ENCODE measurements at regions not wholly inside any gene's neighbourhood (a gene's known extent, or its start where the extent isn't known, plus 50 kb on each side); places are given as distances from the start of the nearest gene placed in this dataset.

DNA sequence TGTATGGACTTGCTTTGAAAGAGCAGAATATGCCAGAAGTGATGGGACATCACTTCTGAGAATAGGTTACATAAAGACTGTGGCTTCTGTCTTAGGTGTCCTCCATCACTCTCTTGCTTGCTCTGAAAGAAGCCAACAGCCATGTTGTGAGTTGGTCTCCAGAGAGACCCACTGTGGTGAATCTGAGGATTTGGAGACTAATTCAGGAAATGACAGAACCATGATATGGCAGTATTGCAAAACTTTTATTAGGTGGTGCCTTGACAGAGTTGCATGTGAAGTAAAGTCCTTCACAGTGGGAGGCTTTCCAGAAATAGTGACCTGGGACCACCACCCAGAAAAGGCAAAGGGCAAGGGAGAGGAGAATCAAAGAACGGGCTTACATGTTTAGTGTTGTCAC is 628.6 kb downstream of the KCNT2 start:
- ATAC-seq (ENCODE audit: insufficient read depth, low read depth) (no peak), DNase-seq (no peak)
- Histone ChIP-seq H3K9me3 (ENCODE audit: insufficient read depth, low read length, severe bottlenecking) (no peaks in the 10 kb centered on the region), H3K79me2 (ENCODE audit: insufficient read depth, low read length) (no peaks in the 10 kb centered on the region), H3K27ac (ENCODE audit: low read length) (no peak overlapping the region), H4K20me1 (ENCODE audit: insufficient read depth, low read length) (no peaks in the 10 kb centered on the region), H3K27me3 (ENCODE audit: insufficient read depth, low read length, poor library complexity) (no peaks in the 10 kb centered on the region), H3K9ac (ENCODE audit: low read depth, low read length) (no peak overlapping the region), H3K4me3 (ENCODE audit: low read depth in 1 of 2, low read length in 2 of 2) (no peak overlapping the region), H3K4me1 (ENCODE audit: insufficient read depth, low read length) (no peaks in the 10 kb centered on the region), H3K36me3 (ENCODE audit: insufficient read depth, low read length) (no peaks in the 10 kb centered on the region), H2AFZ (ENCODE audit: low read depth, low read length) (no peak overlapping the region), H3K4me2 (ENCODE audit: insufficient read depth, low read length) (no peak overlapping the region)
- TF ChIP-seq, protein P1, sequence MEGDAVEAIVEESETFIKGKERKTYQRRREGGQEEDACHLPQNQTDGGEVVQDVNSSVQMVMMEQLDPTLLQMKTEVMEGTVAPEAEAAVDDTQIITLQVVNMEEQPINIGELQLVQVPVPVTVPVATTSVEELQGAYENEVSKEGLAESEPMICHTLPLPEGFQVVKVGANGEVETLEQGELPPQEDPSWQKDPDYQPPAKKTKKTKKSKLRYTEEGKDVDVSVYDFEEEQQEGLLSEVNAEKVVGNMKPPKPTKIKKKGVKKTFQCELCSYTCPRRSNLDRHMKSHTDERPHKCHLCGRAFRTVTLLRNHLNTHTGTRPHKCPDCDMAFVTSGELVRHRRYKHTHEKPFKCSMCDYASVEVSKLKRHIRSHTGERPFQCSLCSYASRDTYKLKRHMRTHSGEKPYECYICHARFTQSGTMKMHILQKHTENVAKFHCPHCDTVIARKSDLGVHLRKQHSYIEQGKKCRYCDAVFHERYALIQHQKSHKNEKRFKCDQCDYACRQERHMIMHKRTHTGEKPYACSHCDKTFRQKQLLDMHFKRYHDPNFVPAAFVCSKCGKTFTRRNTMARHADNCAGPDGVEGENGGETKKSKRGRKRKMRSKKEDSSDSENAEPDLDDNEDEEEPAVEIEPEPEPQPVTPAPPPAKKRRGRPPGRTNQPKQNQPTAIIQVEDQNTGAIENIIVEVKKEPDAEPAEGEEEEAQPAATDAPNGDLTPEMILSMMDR (IDR thresholded peaks at IDR 0.05; ENCODE audit: borderline replicate concordance, extremely low read depth, low read length, poor library complexity, severe bottlenecking): no peak
- no peak for TF ChIP-seq EZH2 (IDR thresholded peaks at IDR 0.05; ENCODE audit: borderline replicate concordance, low read depth, low read length, severe bottlenecking)

DNA sequence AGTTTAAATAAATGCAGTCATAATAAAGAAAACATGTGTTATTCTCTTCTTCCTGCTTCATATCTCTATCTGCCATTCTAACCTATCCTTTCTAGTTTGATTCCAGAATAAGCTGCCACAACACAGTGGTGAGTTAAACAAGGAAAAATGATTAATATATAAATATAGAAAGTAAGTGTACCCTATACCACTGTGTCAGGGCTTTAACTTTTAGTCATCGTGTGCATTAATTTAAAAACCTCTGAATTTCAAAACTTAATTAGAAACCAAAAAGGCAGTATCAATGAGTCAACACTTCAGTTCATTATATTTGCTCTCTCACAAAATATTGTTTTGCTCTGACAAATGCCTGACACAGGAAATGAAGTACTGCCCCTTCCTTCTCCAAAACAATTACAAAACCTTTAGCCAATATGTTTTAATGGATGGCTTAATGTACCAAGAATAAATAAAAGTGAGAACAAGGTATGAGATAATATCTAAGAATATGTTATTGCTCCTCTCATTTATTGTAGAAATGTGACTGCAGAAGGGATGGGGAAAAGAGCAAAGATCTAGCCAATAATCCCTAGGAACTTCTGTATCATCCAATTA is 634.8 kb downstream of the KCNT2 start:
- H3K27ac ChIP-seq (ENCODE audit: low read length): no peak overlapping the region
- H3K9me3 ChIP-seq (ENCODE audit: insufficient read depth, low read length, severe bottlenecking): no peaks in the 10 kb centered on the region
- TF ChIP-seq, protein P1 (IDR thresholded peaks at IDR 0.05; ENCODE audit: borderline replicate concordance, extremely low read depth, low read length, poor library complexity, severe bottlenecking): no peak
- no peak for TF ChIP-seq EZH2 (IDR thresholded peaks at IDR 0.05; ENCODE audit: borderline replicate concordance, low read depth, low read length, severe bottlenecking)
- DNase-seq (no peak), ATAC-seq (ENCODE audit: insufficient read depth, low read depth) (no peak)
- H3K4me1 ChIP-seq (ENCODE audit: insufficient read depth, low read length): no peaks in the 10 kb centered on the region
- H4K20me1 ChIP-seq (ENCODE audit: insufficient read depth, low read length): no peaks in the 10 kb centered on the region
- H3K9ac ChIP-seq (ENCODE audit: low read depth, low read length): no peak overlapping the region
- no peak overlapping the region for H3K4me2 ChIP-seq (ENCODE audit: insufficient read depth, low read length)
- no peaks in the 10 kb centered on the region for H3K79me2 ChIP-seq (ENCODE audit: insufficient read depth, low read length)
- H3K4me3 ChIP-seq (ENCODE audit: low read depth in 1 of 2, low read length in 2 of 2): no peak overlapping the region
- H2AFZ ChIP-seq (ENCODE audit: low read depth, low read length): no peak overlapping the region
- H3K36me3 ChIP-seq (ENCODE audit: insufficient read depth, low read length): no peaks in the 10 kb centered on the region
- no peaks in the 10 kb centered on the region for H3K27me3 ChIP-seq (ENCODE audit: insufficient read depth, low read length, poor library complexity)

GRCh38 chr1:195971589-195971988 is 636.7 kb downstream of the KCNT2 start:
- H3K4me2 ChIP-seq (ENCODE audit: insufficient read depth, low read length): no peak overlapping the region
- no peak overlapping the region for H3K9ac ChIP-seq (ENCODE audit: low read depth, low read length)
- no peak for DNase-seq
- no peaks in the 10 kb centered on the region for H3K27me3 ChIP-seq (ENCODE audit: insufficient read depth, low read length, poor library complexity)
- no peak overlapping the region for H2AFZ ChIP-seq (ENCODE audit: low read depth, low read length)
- ATAC-seq (ENCODE audit: insufficient read depth, low read depth): no peak
- no peak for TF ChIP-seq EZH2 (IDR thresholded peaks at IDR 0.05; ENCODE audit: borderline replicate concordance, low read depth, low read length, severe bottlenecking)
- TF ChIP-seq, protein P1 (IDR thresholded peaks at IDR 0.05; ENCODE audit: borderline replicate concordance, extremely low read depth, low read length, poor library complexity, severe bottlenecking): no peak
- H3K4me3 ChIP-seq (ENCODE audit: low read depth in 1 of 2, low read length in 2 of 2): no peak overlapping the region
- no peak overlapping the region for H3K27ac ChIP-seq (ENCODE audit: low read length)
- no peaks in the 10 kb centered on the region for H3K9me3 ChIP-seq (ENCODE audit: insufficient read depth, low read length, severe bottlenecking)
- no peaks in the 10 kb centered on the region for H3K4me1 ChIP-seq (ENCODE audit: insufficient read depth, low read length)
- H3K79me2 ChIP-seq (ENCODE audit: insufficient read depth, low read length): no peaks in the 10 kb centered on the region
- H4K20me1 ChIP-seq (ENCODE audit: insufficient read depth, low read length): no peaks in the 10 kb centered on the region
- no peaks in the 10 kb centered on the region for H3K36me3 ChIP-seq (ENCODE audit: insufficient read depth, low read length)
